T-helper 2 cell treated with Interferon-gamma antibody and Interleukin-4, amounts not matched to agents 5 μg/mL and 100 μg/mL, for 36 hours (primary cell): ENCODE measurements at regions not wholly inside any gene's neighbourhood (a gene's known extent, or its start where the extent isn't known, plus 50 kb on each side); places are given as distances from the start of the nearest gene placed in this dataset.

ENCODE experiments used
- DNase-seq: peaks from one replicate; pipeline ENCODE4 v3.0.0; 2021; ENCODE audit warnings: low spot score
- H3K27ac Mint-ChIP-seq: one replicate; pipeline ENCODE4 v1.8.0; 2021; ENCODE audit warnings: mild to moderate bottlenecking, mixed read lengths
- H3K27me3 Mint-ChIP-seq: one replicate; pipeline ENCODE4 v1.8.0; 2021; ENCODE audit warnings: low read depth, mixed read lengths
- H3K36me3 Mint-ChIP-seq: one replicate; pipeline ENCODE4 v1.8.0; 2021; ENCODE audit warnings: low read depth, mixed read lengths
- H3K4me1 Mint-ChIP-seq: one replicate; pipeline ENCODE4 v1.8.0; 2021; ENCODE audit warnings: low read depth, mixed read lengths
- H3K4me3 Mint-ChIP-seq: one replicate; pipeline ENCODE4 v1.8.0; 2022; ENCODE audit warnings: mild to moderate bottlenecking, moderate library complexity, mixed read lengths
- H3K9me3 Mint-ChIP-seq: one replicate; pipeline ENCODE4 v1.8.0; 2021; ENCODE audit warnings: mixed read lengths

- no peaks in the 10 kb centered on the region for H3K4me1 Mint-ChIP-seq
- peaks cover 10% of the 10 kb centered on the region for H3K27me3 Mint-ChIP-seq
- DNase-seq = no peak
- no peaks in the 10 kb centered on the region for H3K36me3 Mint-ChIP-seq
- H3K9me3 Mint-ChIP-seq = no peaks in the 10 kb centered on the region
- no peak overlapping the region for H3K27ac Mint-ChIP-seq
- no peak overlapping the region for H3K4me3 Mint-ChIP-seq
These were observed 265.5 kb upstream of the CCL2 start for GRCh38 chr17:33989361-33990148.

GRCh38 chr17:33990943-33991706 is 264.0 kb upstream of the CCL2 start:
- H3K4me3 Mint-ChIP-seq = no peak overlapping the region
- no peaks in the 10 kb centered on the region for H3K9me3 Mint-ChIP-seq

GRCh38 chr17:33992113-33992512 is 263.0 kb upstream of the CCL2 start:
- Mint-ChIP-seq H3K27me3 (peaks cover 13% of the 10 kb centered on the region), H3K9me3 (no peaks in the 10 kb centered on the region), H3K4me1 (no peaks in the 10 kb centered on the region), H3K36me3 (no peaks in the 10 kb centered on the region), H3K4me3 (no peak overlapping the region), H3K27ac (no peak overlapping the region)
- no peak for DNase-seq

More at GRCh38 chr17:33990943-33991706, 264.0 kb upstream of the CCL2 start:
- Mint-ChIP-seq H3K27me3 (peaks cover 12% of the 10 kb centered on the region), H3K27ac (no peak overlapping the region), H3K4me1 (no peaks in the 10 kb centered on the region), H3K36me3 (no peaks in the 10 kb centered on the region)
- DNase-seq = no peak

GRCh38 chr17:34000639-34001038 is 254.4 kb upstream of the CCL2 start:
- Mint-ChIP-seq H3K9me3 (peaks cover 16% of the 10 kb centered on the region), H3K27me3 (peaks cover 11% of the 10 kb centered on the region), H3K4me3 (no peak overlapping the region), H3K4me1 (no peaks in the 10 kb centered on the region), H3K36me3 (no peaks in the 10 kb centered on the region), H3K27ac (no peak overlapping the region)
- no peak for DNase-seq

GRCh38 chr17:34001246-34001645 is 253.8 kb upstream of the CCL2 start:
- H3K4me3 Mint-ChIP-seq = no peak overlapping the region
- H3K27me3 Mint-ChIP-seq = peaks cover 8% of the 10 kb centered on the region
- DNase-seq = no peak
- peaks cover 16% of the 10 kb centered on the region for H3K9me3 Mint-ChIP-seq
- no peaks in the 10 kb centered on the region for H3K4me1 Mint-ChIP-seq
- H3K36me3 Mint-ChIP-seq = no peaks in the 10 kb centered on the region
- H3K27ac Mint-ChIP-seq = no peak overlapping the region

GRCh38 chr17:34006126-34006525 is 249.0 kb upstream of the CCL2 start:
- Mint-ChIP-seq H3K4me1 (no peaks in the 10 kb centered on the region), H3K27me3 (no peaks in the 10 kb centered on the region), H3K36me3 (no peaks in the 10 kb centered on the region), H3K9me3 (peaks cover 7% of the 10 kb centered on the region), H3K27ac (no peak overlapping the region), H3K4me3 (no peak overlapping the region)
- DNase-seq = no peak

GRCh38 chr17:34008125-34008524 is 247.0 kb upstream of the CCL2 start:
- H3K36me3 Mint-ChIP-seq = no peaks in the 10 kb centered on the region
- H3K27me3 Mint-ChIP-seq = no peaks in the 10 kb centered on the region
- H3K4me1 Mint-ChIP-seq = no peaks in the 10 kb centered on the region
- no peak overlapping the region for H3K27ac Mint-ChIP-seq
- DNase-seq = no peak
- H3K4me3 Mint-ChIP-seq = no peak overlapping the region
- no peaks in the 10 kb centered on the region for H3K9me3 Mint-ChIP-seq

- Mint-ChIP-seq H3K9me3 (no peaks in the 10 kb centered on the region), H3K27ac (no peak overlapping the region), H3K4me3 (no peak overlapping the region), H3K4me1 (no peaks in the 10 kb centered on the region), H3K36me3 (no peaks in the 10 kb centered on the region), H3K27me3 (no peaks in the 10 kb centered on the region)
- DNase-seq = no peak
These were observed 245.2 kb upstream of the CCL2 start for GRCh38 chr17:34009912-34010311.

- DNase-seq = no peak
- no peaks in the 10 kb centered on the region for H3K27me3 Mint-ChIP-seq
- no peak overlapping the region for H3K27ac Mint-ChIP-seq
- no peaks in the 10 kb centered on the region for H3K36me3 Mint-ChIP-seq
- no peak overlapping the region for H3K4me3 Mint-ChIP-seq
- no peaks in the 10 kb centered on the region for H3K4me1 Mint-ChIP-seq
- no peaks in the 10 kb centered on the region for H3K9me3 Mint-ChIP-seq
These were observed 244.6 kb upstream of the CCL2 start for GRCh38 chr17:34010534-34010933.

GRCh38 chr17:34011599-34011998 is 243.5 kb upstream of the CCL2 start:
- Mint-ChIP-seq H3K27me3 (no peaks in the 10 kb centered on the region), H3K36me3 (no peaks in the 10 kb centered on the region), H3K4me3 (no peak overlapping the region), H3K4me1 (no peaks in the 10 kb centered on the region), H3K9me3 (no peaks in the 10 kb centered on the region), H3K27ac (no peak overlapping the region)
- no peak for DNase-seq

GRCh38 chr17:34012709-34013375 is 242.2 kb upstream of the CCL2 start:
- Mint-ChIP-seq H3K4me3 (no peak overlapping the region), H3K9me3 (no peaks in the 10 kb centered on the region), H3K27me3 (no peaks in the 10 kb centered on the region), H3K27ac (no peak overlapping the region), H3K4me1 (no peaks in the 10 kb centered on the region), H3K36me3 (no peaks in the 10 kb centered on the region)
- no peak for DNase-seq

- Mint-ChIP-seq H3K4me3 (no peak overlapping the region), H3K27ac (no peak overlapping the region), H3K4me1 (no peaks in the 10 kb centered on the region), H3K27me3 (no peaks in the 10 kb centered on the region), H3K36me3 (no peaks in the 10 kb centered on the region), H3K9me3 (no peaks in the 10 kb centered on the region)
- no peak for DNase-seq
These were observed 239.8 kb upstream of the CCL2 start for GRCh38 chr17:34015253-34015652.

GRCh38 chr17:34024386-34024785 is 230.7 kb upstream of the CCL2 start:
- Mint-ChIP-seq H3K4me3 (no peak overlapping the region), H3K27ac (no peak overlapping the region)

More at GRCh38 chr17:34024386-34024785, 230.7 kb upstream of the CCL2 start:
- no peaks in the 10 kb centered on the region for H3K36me3 Mint-ChIP-seq
- H3K4me1 Mint-ChIP-seq = no peaks in the 10 kb centered on the region
- DNase-seq = no peak
- no peaks in the 10 kb centered on the region for H3K9me3 Mint-ChIP-seq
- H3K27me3 Mint-ChIP-seq = peaks cover 6% of the 10 kb centered on the region
